DMS 273 (cell line): ENCODE measurements at regions not wholly inside any gene's neighbourhood (a gene's known extent, or its start where the extent isn't known, plus 50 kb on each side); places are given as distances from the start of the nearest gene placed in this dataset.
A peak's percentile ranks its signal among the peaks of the same experiment; 100 is the strongest.
"Not testable (repeated sequence)": the region's sequence is repeated elsewhere in the genome, so short reads cannot be mapped to it uniquely, and the experiment has no call there.

ENCODE experiments used
- DNase-seq: peaks from one replicate; lab custom pipeline; 2025; ENCODE audit not compliant: unreplicated experiment; lab: John Stamatoyannopoulos, UW

DNA sequence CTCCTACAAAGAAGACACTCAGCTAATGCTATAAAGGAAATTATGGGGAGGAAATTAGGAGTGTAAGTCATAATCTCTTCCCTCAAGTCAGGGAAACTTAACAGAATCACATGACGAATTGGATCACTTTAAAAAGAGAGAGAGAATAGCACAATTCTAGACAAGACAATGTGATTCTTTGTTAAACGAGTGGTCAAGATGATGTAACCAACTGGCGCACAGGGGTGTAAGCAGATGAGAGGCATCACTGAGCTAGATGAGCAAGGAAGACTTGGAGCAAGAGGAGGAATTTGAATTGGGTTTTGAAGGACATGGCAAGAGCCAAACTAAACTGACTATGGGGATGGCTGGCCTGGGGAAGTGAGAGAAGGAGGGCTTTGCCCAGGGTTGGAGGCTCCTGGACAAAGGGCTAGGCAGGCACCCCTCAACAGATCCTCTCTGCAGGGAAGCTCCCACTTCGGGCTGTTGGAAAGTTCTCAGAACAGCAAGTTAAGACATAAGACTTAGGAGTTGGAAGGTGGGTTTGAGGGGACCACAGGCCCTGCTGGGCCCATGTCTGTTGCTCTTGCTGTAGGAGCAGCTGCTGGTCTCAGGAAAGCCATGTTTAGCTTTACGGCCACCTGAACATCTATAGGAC lies 123.9 kb upstream of the GRIK3 start:
- DNase-seq: no peak

DNA sequence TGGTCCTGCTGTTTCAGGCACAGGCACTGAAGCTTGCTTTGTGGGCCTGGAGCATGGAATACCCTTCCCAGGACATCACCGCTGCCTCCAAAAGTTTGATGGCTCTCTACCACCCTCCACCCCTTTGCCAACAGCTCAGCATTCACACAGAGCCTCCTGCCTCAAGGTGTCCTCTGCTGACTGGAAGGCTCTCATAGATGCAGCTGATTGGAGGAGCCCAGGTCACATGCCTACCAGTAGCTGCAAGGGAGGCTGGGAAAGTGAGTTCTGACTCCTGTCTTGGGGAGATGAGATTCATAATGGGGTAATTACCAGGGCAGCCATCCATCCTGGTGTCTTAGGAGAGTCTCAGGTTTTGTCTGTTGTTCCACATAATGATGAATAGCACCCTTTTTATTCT lies 124.8 kb upstream of the GRIK3 start:
- DNase-seq: no peak

- DNase-seq: no peak
These were observed 126.9 kb upstream of the GRIK3 start for GRCh38 chr1:37161171-37161570.

- DNase-seq: no peak
These were observed 127.7 kb upstream of the GRIK3 start for GRCh38 chr1:37162059-37162458.

- no peak for DNase-seq
These were observed 131.7 kb upstream of the GRIK3 start for GRCh38 chr1:37166005-37166404.

GRCh38 chr1:37167479-37167878 lies 133.2 kb upstream of the GRIK3 start:
- DNase-seq: no peak

- DNase-seq: no peak
These were observed 134.9 kb upstream of the GRIK3 start for GRCh38 chr1:37169241-37169640.

DNA sequence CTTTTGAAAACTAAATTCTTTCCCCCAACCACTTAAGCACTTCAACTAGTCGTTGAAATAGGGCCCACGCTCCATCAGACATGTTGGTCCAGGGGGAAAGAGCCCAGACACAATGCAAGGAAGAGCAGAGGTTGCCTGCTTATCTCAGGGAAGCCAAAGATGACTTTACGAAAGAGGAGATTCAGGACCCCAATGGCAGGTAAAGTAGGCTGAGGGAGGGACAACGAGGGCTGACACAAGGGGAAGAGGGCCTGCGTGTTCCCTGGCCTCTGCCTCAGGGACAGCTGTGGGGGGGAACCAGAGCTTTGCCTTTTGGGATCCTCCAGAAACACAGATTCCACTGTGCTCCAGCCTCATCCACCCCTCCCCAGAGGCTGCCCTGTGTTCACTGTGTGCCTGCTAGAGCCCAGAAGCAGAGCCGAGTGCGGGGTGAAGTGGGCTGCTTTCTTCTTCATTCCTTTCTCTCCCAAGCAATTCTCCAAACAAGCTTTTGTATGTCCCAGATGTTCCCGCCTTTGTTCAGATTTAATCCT lies 135.5 kb upstream of the GRIK3 start:
- DNase-seq: no peak

- no peak for DNase-seq
These were observed 137.4 kb upstream of the GRIK3 start for GRCh38 chr1:37171691-37172090.

- DNase-seq: no peak
These were observed 140.0 kb upstream of the GRIK3 start for GRCh38 chr1:37174341-37174740.

DNA sequence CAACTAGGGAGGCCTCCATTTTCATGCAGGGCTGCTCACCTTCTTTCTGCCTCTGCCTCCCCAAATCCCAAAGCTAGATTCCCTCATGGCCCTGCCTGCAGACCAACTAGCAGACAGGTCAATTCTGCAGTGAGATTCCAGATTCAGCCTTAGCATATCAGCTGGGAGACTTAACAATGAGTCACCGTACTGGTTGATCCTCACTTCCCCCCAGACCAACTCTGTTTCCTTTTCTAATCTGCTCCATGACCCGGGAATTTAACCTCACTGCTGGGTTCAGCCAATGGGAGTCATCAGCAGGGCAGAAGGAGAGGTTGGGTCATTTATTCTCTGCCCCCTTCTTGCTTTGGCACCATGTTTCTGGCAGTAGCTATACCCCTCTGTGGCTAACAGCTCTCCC lies 140.6 kb upstream of the GRIK3 start:
- no peak for DNase-seq

GRCh38 chr1:37175666-37176215 lies 141.4 kb upstream of the GRIK3 start:
- DNase-seq: no peak

GRCh38 chr1:37176269-37176668 lies 142.0 kb upstream of the GRIK3 start:
- DNase-seq: no peak

- DNase-seq: peak; percentile 76
These were observed 143.0 kb upstream of the GRIK3 start for GRCh38 chr1:37177230-37177864.

GRCh38 chr1:37181425-37181824 lies 147.1 kb upstream of the GRIK3 start:
- no peak for DNase-seq

GRCh38 chr1:37184789-37185188 lies 150.5 kb upstream of the GRIK3 start:
- no peak for DNase-seq

GRCh38 chr1:37186246-37186756 lies 152.0 kb upstream of the GRIK3 start:
- peak; percentile 26 for DNase-seq

DNA sequence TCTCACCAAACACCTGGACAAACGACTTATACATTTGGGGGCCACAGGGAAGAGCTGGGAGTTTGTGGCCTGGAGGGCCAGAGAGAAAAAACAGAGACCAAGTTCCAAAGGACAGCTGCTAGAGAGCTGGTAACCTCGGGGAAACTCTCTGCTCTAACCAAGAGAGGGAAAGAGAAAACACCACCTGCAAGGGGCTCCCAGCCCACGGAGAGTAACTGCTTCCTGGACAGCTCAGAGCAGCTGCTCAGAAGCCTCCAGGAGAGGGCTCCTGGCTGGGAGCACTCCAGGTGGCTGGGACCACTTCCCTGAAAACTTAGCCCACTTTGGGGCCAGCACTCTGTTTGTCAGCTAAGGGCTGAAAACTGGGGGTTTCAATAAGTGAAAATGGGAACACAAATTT lies 154.8 kb upstream of the GRIK3 start:
- peak; percentile 11 for DNase-seq

DNA sequence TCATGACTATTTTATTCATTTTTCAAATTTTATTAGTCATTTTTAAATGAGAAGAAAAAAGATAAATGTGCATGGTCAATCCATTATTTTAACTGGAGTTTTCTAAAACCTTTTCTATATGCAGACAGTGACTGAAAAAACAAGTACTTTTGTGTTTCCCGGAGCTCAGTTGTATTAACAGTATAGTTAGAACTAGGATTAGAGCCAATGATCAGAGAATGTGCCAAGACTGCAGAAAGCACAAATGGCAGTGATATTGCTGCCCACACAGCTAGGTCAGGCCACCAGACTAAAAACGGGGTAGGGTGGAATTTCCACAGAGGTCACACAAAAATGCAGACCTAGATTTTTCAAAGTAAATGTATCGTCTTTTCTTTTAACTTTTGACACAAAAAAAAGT lies 163.1 kb upstream of the GRIK3 start:
- DNase-seq: no peak

- DNase-seq: not testable (repeated sequence)
These were observed 180.0 kb upstream of the GRIK3 start for GRCh38 chr1:37214305-37214704.

DNA sequence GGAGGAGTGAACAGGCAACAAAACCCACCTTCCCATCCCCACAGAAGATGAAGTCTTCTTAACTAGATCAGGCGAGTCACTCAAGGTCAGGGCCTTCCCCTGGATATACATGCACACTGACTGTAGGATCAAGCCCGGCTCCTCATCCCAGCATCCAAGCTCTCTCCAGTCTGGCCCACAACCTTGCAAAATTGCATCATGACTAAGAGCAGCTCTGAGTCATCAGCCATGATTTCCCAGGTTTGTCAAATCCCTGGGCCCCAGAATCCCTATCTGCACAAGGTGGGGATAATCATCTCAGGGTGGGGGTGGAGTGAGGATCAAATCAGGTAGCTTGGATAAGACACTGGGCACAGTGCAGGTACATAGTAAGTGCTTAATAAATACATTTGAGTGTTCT lies 199.3 kb upstream of the GRIK3 start:
- DNase-seq: no peak

GRCh38 chr1:37234941-37235418 lies 200.7 kb upstream of the GRIK3 start:
- no peak for DNase-seq
